ENCODE measurements at regions not wholly inside any gene's neighbourhood (a gene's known extent, or its start where the extent isn't known, plus 50 kb on each side); places are given as distances from the start of the nearest gene placed in this dataset.

DNA sequence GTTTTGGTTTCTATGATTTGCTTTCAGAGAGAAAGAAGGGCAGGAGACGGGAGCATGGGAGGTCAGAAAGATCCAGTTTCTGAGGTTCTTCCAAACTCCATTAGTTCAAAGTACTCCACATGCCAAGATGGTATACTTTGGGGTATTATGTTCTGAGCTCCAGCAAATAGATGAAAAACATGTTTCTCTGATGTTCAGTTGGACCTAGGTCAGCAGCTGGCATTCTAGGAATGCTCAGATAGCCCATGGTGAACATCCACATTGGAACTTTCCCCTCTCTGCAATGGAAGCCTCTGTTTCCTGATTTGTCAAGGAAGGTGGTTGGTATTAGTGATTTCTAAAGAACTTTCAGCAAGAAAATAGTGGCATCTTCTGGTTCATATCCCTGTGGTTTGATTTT, 257.5 kb downstream of the KTN1 start:
- no peak overlapping the region for H3K27ac Mint-ChIP-seq
- Histone ChIP-seq H3K9me2 (ENCODE audit: insufficient read depth) (peaks cover 24% of the 10 kb centered on the region), H3K27ac (ENCODE audit: low read depth) (no peak overlapping the region), H3K4me3 (no peak overlapping the region), H3K27me3 (ENCODE audit: insufficient read depth) (no peaks in the 10 kb centered on the region), H3K4me1 (ENCODE audit: insufficient read depth) (no peaks in the 10 kb centered on the region), H3K79me2 (replicated peaks; ENCODE audit: insufficient read depth) (no peaks in the 10 kb centered on the region), H3K4me2 (no peak overlapping the region), H3F3A (replicated peaks; ENCODE audit: low read depth) (no peaks in the 10 kb centered on the region), H3K36me3 (ENCODE audit: insufficient read depth) (no peaks in the 10 kb centered on the region), H4K20me1 (replicated peaks; ENCODE audit: insufficient read depth) (no peaks in the 10 kb centered on the region), H2AFZ (no peak overlapping the region)
- peaks cover 6% of the 10 kb centered on the region; the same call in 2 of the 3 replicates for H3K9me3 Mint-ChIP-seq
- H3K4me3 Mint-ChIP-seq = no peak overlapping the region
- TF ChIP-seq EZH2 (IDR thresholded peaks at IDR 0.05; ENCODE audit: low read depth, unreplicated experiment) (no peak), STAT1 (IDR thresholded peaks at IDR 0.05; ENCODE audit: unreplicated experiment) (no peak), ZNF114 (CRISPR knock-in tag; IDR thresholded peaks at IDR 0.05) (no peak), POLR2AphosphoS5 (IDR thresholded peaks at IDR 0.05; ENCODE audit: low read depth) (no peak), CREB1 (CRISPR knock-in tag; IDR thresholded peaks at IDR 0.05; ENCODE audit: low read depth) (no peak), NANOG (IDR thresholded peaks at IDR 0.05; ENCODE audit: borderline replicate concordance) (no peak), JUNB (IDR thresholded peaks at IDR 0.05; ENCODE audit: unreplicated experiment) (no peak), EZH2phosphoT487 (IDR thresholded peaks at IDR 0.05; ENCODE audit: unreplicated experiment) (no peak), ZNF331 (CRISPR knock-in tag; IDR thresholded peaks at IDR 0.05; ENCODE audit: low read depth) (no peak)
- TF ChIP-seq, protein P1, sequence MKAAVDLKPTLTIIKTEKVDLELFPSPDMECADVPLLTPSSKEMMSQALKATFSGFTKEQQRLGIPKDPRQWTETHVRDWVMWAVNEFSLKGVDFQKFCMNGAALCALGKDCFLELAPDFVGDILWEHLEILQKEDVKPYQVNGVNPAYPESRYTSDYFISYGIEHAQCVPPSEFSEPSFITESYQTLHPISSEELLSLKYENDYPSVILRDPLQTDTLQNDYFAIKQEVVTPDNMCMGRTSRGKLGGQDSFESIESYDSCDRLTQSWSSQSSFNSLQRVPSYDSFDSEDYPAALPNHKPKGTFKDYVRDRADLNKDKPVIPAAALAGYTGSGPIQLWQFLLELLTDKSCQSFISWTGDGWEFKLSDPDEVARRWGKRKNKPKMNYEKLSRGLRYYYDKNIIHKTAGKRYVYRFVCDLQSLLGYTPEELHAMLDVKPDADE (IDR thresholded peaks at IDR 0.05) = no peak
- TF ChIP-seq, protein P2, sequence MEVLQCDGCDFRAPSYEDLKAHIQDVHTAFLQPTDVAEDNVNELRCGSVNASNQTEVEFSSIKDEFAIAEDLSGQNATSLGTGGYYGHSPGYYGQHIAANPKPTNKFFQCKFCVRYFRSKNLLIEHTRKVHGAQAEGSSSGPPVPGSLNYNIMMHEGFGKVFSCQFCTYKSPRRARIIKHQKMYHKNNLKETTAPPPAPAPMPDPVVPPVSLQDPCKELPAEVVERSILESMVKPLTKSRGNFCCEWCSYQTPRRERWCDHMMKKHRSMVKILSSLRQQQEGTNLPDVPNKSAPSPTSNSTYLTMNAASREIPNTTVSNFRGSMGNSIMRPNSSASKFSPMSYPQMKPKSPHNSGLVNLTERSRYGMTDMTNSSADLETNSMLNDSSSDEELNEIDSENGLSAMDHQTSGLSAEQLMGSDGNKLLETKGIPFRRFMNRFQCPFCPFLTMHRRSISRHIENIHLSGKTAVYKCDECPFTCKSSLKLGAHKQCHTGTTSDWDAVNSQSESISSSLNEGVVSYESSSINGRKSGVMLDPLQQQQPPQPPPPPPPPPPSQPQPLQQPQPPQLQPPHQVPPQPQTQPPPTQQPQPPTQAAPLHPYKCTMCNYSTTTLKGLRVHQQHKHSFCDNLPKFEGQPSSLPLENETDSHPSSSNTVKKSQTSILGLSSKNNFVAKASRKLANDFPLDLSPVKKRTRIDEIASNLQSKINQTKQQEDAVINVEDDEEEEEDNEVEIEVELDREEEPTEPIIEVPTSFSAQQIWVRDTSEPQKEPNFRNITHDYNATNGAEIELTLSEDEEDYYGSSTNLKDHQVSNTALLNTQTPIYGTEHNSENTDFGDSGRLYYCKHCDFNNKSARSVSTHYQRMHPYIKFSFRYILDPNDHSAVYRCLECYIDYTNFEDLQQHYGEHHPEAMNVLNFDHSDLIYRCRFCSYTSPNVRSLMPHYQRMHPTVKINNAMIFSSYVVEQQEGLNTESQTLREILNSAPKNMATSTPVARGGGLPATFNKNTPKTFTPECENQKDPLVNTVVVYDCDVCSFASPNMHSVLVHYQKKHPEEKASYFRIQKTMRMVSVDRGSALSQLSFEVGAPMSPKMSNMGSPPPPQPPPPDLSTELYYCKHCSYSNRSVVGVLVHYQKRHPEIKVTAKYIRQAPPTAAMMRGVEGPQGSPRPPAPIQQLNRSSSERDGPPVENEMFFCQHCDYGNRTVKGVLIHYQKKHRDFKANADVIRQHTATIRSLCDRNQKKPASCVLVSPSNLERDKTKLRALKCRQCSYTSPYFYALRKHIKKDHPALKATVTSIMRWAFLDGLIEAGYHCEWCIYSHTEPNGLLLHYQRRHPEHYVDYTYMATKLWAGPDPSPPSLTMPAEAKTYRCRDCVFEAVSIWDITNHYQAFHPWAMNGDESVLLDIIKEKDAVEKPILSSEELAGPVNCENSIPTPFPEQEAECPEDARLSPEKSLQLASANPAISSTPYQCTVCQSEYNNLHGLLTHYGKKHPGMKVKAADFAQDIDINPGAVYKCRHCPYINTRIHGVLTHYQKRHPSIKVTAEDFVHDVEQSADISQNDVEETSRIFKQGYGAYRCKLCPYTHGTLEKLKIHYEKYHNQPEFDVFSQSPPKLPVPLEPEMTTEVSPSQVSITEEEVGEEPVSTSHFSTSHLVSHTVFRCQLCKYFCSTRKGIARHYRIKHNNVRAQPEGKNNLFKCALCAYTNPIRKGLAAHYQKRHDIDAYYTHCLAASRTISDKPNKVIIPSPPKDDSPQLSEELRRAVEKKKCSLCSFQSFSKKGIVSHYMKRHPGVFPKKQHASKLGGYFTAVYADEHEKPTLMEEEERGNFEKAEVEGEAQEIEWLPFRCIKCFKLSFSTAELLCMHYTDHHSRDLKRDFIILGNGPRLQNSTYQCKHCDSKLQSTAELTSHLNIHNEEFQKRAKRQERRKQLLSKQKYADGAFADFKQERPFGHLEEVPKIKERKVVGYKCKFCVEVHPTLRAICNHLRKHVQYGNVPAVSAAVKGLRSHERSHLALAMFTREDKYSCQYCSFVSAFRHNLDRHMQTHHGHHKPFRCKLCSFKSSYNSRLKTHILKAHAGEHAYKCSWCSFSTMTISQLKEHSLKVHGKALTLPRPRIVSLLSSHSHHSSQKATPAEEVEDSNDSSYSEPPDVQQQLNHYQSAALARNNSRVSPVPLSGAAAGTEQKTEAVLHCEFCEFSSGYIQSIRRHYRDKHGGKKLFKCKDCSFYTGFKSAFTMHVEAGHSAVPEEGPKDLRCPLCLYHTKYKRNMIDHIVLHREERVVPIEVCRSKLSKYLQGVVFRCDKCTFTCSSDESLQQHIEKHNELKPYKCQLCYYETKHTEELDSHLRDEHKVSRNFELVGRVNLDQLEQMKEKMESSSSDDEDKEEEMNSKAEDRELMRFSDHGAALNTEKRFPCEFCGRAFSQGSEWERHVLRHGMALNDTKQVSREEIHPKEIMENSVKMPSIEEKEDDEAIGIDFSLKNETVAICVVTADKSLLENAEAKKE (CRISPR knock-in tag; IDR thresholded peaks at IDR 0.05) = no peak
- TF ChIP-seq, protein P3, sequence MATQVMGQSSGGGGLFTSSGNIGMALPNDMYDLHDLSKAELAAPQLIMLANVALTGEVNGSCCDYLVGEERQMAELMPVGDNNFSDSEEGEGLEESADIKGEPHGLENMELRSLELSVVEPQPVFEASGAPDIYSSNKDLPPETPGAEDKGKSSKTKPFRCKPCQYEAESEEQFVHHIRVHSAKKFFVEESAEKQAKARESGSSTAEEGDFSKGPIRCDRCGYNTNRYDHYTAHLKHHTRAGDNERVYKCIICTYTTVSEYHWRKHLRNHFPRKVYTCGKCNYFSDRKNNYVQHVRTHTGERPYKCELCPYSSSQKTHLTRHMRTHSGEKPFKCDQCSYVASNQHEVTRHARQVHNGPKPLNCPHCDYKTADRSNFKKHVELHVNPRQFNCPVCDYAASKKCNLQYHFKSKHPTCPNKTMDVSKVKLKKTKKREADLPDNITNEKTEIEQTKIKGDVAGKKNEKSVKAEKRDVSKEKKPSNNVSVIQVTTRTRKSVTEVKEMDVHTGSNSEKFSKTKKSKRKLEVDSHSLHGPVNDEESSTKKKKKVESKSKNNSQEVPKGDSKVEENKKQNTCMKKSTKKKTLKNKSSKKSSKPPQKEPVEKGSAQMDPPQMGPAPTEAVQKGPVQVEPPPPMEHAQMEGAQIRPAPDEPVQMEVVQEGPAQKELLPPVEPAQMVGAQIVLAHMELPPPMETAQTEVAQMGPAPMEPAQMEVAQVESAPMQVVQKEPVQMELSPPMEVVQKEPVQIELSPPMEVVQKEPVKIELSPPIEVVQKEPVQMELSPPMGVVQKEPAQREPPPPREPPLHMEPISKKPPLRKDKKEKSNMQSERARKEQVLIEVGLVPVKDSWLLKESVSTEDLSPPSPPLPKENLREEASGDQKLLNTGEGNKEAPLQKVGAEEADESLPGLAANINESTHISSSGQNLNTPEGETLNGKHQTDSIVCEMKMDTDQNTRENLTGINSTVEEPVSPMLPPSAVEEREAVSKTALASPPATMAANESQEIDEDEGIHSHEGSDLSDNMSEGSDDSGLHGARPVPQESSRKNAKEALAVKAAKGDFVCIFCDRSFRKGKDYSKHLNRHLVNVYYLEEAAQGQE (IDR thresholded peaks at IDR 0.05; ENCODE audit: unreplicated experiment) = no peak
- TF ChIP-seq, protein P4, sequence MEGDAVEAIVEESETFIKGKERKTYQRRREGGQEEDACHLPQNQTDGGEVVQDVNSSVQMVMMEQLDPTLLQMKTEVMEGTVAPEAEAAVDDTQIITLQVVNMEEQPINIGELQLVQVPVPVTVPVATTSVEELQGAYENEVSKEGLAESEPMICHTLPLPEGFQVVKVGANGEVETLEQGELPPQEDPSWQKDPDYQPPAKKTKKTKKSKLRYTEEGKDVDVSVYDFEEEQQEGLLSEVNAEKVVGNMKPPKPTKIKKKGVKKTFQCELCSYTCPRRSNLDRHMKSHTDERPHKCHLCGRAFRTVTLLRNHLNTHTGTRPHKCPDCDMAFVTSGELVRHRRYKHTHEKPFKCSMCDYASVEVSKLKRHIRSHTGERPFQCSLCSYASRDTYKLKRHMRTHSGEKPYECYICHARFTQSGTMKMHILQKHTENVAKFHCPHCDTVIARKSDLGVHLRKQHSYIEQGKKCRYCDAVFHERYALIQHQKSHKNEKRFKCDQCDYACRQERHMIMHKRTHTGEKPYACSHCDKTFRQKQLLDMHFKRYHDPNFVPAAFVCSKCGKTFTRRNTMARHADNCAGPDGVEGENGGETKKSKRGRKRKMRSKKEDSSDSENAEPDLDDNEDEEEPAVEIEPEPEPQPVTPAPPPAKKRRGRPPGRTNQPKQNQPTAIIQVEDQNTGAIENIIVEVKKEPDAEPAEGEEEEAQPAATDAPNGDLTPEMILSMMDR (conservative IDR thresholded peaks at IDR 0.05; ENCODE audit: low read depth in 2 of 2) = no peak
- peaks cover 5% of the 10 kb centered on the region for H3K27me3 Mint-ChIP-seq (ENCODE audit: insufficient read depth, low read depth, poor library complexity)
- peaks cover 7% of the 10 kb centered on the region; the same call in 2 of the 3 replicates for H3K36me3 Mint-ChIP-seq (ENCODE audit: low read depth)
- no peaks in the 10 kb centered on the region; the same call in 2 of the 3 replicates for H3K4me1 Mint-ChIP-seq
- ATAC-seq (no peak), DNase-seq (ENCODE audit: low spot score) (no peak)

All from GM23338 (cell line).